GM23248 (cell line): ENCODE measurements at regions not wholly inside any gene's neighbourhood (a gene's known extent, or its start where the extent isn't known, plus 50 kb on each side); places are given as distances from the start of the nearest gene placed in this dataset.
A peak's percentile ranks its signal among the peaks of the same experiment; 100 is the strongest.

ENCODE experiments used
- DNase-seq: peaks from one replicate; pipeline ENCODE4 v3.0.0-alpha.2; 2015
- H2AFZ ChIP-seq: fragments of 200-600 bp; sonication (generic); 2 replicates; pipeline ENCODE4 v1.6.1; 2016; ENCODE audit warnings: antibody characterized with exemption
- H3F3A ChIP-seq: fragments of 200-600 bp; sonication (generic); 2 replicates; pipeline ENCODE4 v1.6.1; 2016; ENCODE audit warnings: mild to moderate bottlenecking, antibody characterized with exemption, mixed run types; ENCODE audit not compliant: insufficient read depth
- H3K27ac ChIP-seq: fragments of 200-600 bp; sonication (generic); 2 replicates; pipeline ENCODE4 v1.5.1; 2016; ENCODE audit warnings: mild to moderate bottlenecking
- H3K27me3 ChIP-seq: fragments of 200-600 bp; sonication (generic); replicated peaks from 2 replicates; pipeline ENCODE4 v1.6.1; 2016; ENCODE audit warnings: mild to moderate bottlenecking; ENCODE audit not compliant: insufficient read depth
- H3K36me3 ChIP-seq: fragments of 200-600 bp; sonication (generic); 2 replicates; pipeline ENCODE4 v1.6.1; 2016; ENCODE audit warnings: low read depth, mild to moderate bottlenecking
- H3K4me1 ChIP-seq: fragments of 200-600 bp; sonication (generic); 2 replicates; pipeline ENCODE4 v1.6.1; 2016; ENCODE audit warnings: mild to moderate bottlenecking; ENCODE audit not compliant: insufficient read depth
- H3K4me2 ChIP-seq: fragments of 200-600 bp; sonication (generic); one replicate; pipeline ENCODE4 v1.6.1; 2016; ENCODE audit warnings: mild to moderate bottlenecking; ENCODE audit not compliant: unreplicated experiment
- H3K4me3 ChIP-seq: fragments of 200-600 bp; sonication (generic); 2 replicates; pipeline ENCODE4 v1.5.1; 2016; ENCODE audit warnings: mild to moderate bottlenecking
- H3K79me2 ChIP-seq: fragments of 200-600 bp; sonication (generic); 2 replicates; pipeline ENCODE4 v1.6.1; 2016; ENCODE audit warnings: mild to moderate bottlenecking; ENCODE audit not compliant: insufficient read depth
- H3K9ac ChIP-seq: fragments of 200-600 bp; sonication (generic); 2 replicates; pipeline ENCODE4 v1.6.1; 2016; ENCODE audit warnings: mild to moderate bottlenecking
- H3K9me2 ChIP-seq: fragments of 200-600 bp; sonication (generic); 2 replicates; pipeline ENCODE4 v1.6.1; 2016; ENCODE audit warnings: mixed run types, mild to moderate bottlenecking, moderate library complexity; ENCODE audit not compliant: insufficient read depth
- H3K9me3 ChIP-seq: fragments of 200-600 bp; sonication (generic); one replicate; pipeline ENCODE4 v1.6.1; 2017; ENCODE audit warnings: low read depth
- H4K20me1 ChIP-seq: fragments of 200-600 bp; sonication (generic); 2 replicates; pipeline ENCODE4 v1.6.0; 2016; ENCODE audit not compliant: insufficient read depth
- EZH2 ChIP-seq: fragments of 200-600 bp; sonication (generic); IDR thresholded peaks from 2 replicates; pipeline ENCODE4 v1.6.1; 2018; ENCODE audit warnings: antibody characterized with exemption, mild to moderate bottlenecking; ENCODE audit not compliant: insufficient read depth, poor library complexity, severe bottlenecking
- EZH2phosphoT487 ChIP-seq: fragments of 200-600 bp; sonication (generic); IDR thresholded peaks from 2 replicates; pipeline ENCODE4 v1.6.1; 2018; ENCODE audit warnings: antibody characterized with exemption, moderate library complexity, mild to moderate bottlenecking, low read depth; ENCODE audit not compliant: insufficient read depth
- WGBS, 2 experiments: methylation state at CpG; one replicate each; pipeline ENCODE4 v1.1.6; 2015 to 2017; ENCODE audit warnings: low lambda C conversion rate in 2 of 2, low coverage in 1 of 2; ENCODE audit errors: missing lambda C conversion rate in 2 of 2; 5-methylcytosine and 5-hydroxymethylcytosine counted together
- in situ Hi-C: fragments of 300-500 bp; cut with MboI; formaldehyde crosslinking; loops from 2 replicates; pipeline ENCODE4 v1.15.0; 2020

GRCh38 chr1:14189381-14189780 is 409.1 kb upstream of the KAZN start:
- no peak overlapping the region for H3K27ac ChIP-seq
- no peak overlapping the region for H3K4me2 ChIP-seq
- no peaks in the 10 kb centered on the region for H4K20me1 ChIP-seq
- H3K36me3 ChIP-seq = no peaks in the 10 kb centered on the region
- H2AFZ ChIP-seq = no peak overlapping the region
- in situ Hi-C loops = no loop called here
- TF ChIP-seq EZH2phosphoT487 = no peak
- no peak for TF ChIP-seq EZH2
- no peaks in the 10 kb centered on the region for H3K9me3 ChIP-seq
- no peak overlapping the region for H3K4me3 ChIP-seq
- no peaks in the 10 kb centered on the region; the same call in 1 of the 2 replicates for H3K27me3 ChIP-seq
- H3K9ac ChIP-seq = no peak overlapping the region
- DNase-seq = no peak
- H3K9me2 ChIP-seq = no peaks in the 10 kb centered on the region
- no peaks in the 10 kb centered on the region for H3K79me2 ChIP-seq
- H3F3A ChIP-seq = no peaks in the 10 kb centered on the region
- WGBS, 2 experiments = 68 to 84% methylated on average over 4 of the region's 4 CpGs
- no peaks in the 10 kb centered on the region for H3K4me1 ChIP-seq

GRCh38 chr1:14190508-14190907 is 408.0 kb upstream of the KAZN start:
- TF ChIP-seq EZH2phosphoT487 (no peak), EZH2 (no peak)
- 26 to 50% methylated on average over 3 of the region's 3 CpGs for WGBS, 2 experiments
- Histone ChIP-seq H2AFZ (no peak overlapping the region), H3K9ac (no peak overlapping the region), H3K9me3 (no peaks in the 10 kb centered on the region), H3K36me3 (no peaks in the 10 kb centered on the region), H3K9me2 (no peaks in the 10 kb centered on the region), H4K20me1 (no peaks in the 10 kb centered on the region), H3K4me2 (no peak overlapping the region), H3K4me1 (no peaks in the 10 kb centered on the region), H3K79me2 (no peaks in the 10 kb centered on the region), H3F3A (no peaks in the 10 kb centered on the region), H3K27ac (no peak overlapping the region), H3K4me3 (no peak overlapping the region), H3K27me3 (no peaks in the 10 kb centered on the region)
- DNase-seq = peak; percentile 37
- in situ Hi-C loops = no loop called here

DNA sequence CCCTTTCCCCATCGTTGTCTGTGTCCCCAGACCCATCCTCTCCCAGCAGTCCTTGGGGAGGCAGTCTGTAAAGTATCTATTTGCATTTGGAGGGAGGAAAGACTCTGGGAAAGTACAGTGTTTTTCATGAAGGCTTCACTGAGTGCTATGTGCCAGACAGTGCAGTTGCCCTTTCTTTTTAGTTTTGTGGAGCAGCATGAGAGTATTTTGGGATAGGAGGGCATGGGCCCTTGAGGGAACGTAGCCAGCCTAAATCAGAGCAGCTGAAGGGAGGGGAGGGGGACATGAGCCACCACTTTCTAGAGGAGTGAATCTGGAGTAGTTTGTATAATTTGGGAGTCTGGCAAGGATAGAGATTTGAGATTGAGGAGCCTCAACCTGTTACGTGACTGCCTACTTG is 404.0 kb upstream of the KAZN start:
- Histone ChIP-seq H3K27me3 (no peaks in the 10 kb centered on the region), H3K36me3 (no peaks in the 10 kb centered on the region), H3K4me1 (no peaks in the 10 kb centered on the region), H3K4me3 (no peak overlapping the region), H3K4me2 (no peak overlapping the region), H2AFZ (no peak overlapping the region), H3K9me2 (no peaks in the 10 kb centered on the region), H3K9ac (no peak overlapping the region), H3F3A (no peaks in the 10 kb centered on the region), H4K20me1 (no peaks in the 10 kb centered on the region), H3K27ac (no peak overlapping the region), H3K9me3 (no peaks in the 10 kb centered on the region), H3K79me2 (no peaks in the 10 kb centered on the region)
- DNase-seq = no peak
- WGBS, 2 experiments = 40 to 42% methylated on average over 3 of the region's 3 CpGs
- in situ Hi-C loops = no loop called here
- TF ChIP-seq EZH2phosphoT487 (no peak), EZH2 (no peak)

GRCh38 chr1:14205066-14205465 is 393.4 kb upstream of the KAZN start:
- TF ChIP-seq EZH2 (no peak), EZH2phosphoT487 (no peak)
- Histone ChIP-seq H3K36me3 (no peaks in the 10 kb centered on the region), H4K20me1 (no peaks in the 10 kb centered on the region), H3K9me2 (no peaks in the 10 kb centered on the region), H3K4me1 (no peaks in the 10 kb centered on the region), H3K27me3 (peaks cover 4% of the 10 kb centered on the region), H3K27ac (no peak overlapping the region), H3F3A (no peaks in the 10 kb centered on the region), H2AFZ (no peak overlapping the region), H3K79me2 (no peaks in the 10 kb centered on the region), H3K4me3 (no peak overlapping the region), H3K9me3 (no peaks in the 10 kb centered on the region), H3K9ac (no peak overlapping the region), H3K4me2 (no peak overlapping the region)
- WGBS, 2 experiments = 83 to 94% methylated on average over 1 of the region's 1 CpG
- in situ Hi-C loops = no loop called here
- DNase-seq = no peak

DNA sequence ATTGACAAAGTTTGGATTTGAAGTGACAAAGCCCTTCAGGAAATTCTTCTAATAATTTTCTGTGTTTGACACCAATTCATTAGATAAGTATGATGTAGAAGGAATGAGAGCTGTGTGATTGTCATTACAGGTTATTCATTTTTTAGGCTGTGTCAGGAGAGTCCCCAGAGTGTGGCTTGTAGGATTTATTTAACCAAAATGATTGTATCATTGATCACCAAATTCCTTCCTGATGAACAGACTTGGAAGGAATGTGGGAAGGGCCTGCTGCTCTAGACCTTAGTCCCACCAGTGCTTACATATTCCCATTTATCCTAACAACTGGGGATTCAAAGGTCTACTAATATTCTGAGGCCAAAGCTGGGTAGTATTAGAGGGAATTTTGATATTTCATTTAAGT is 383.3 kb upstream of the KAZN start:
- H3K4me3 ChIP-seq = no peak overlapping the region
- H3K9me3 ChIP-seq = no peaks in the 10 kb centered on the region
- in situ Hi-C loops = no loop called here
- H3K4me1 ChIP-seq = no peaks in the 10 kb centered on the region
- no peaks in the 10 kb centered on the region for H3K79me2 ChIP-seq
- H2AFZ ChIP-seq = no peak overlapping the region
- H3K27me3 ChIP-seq = no peaks in the 10 kb centered on the region
- H3K4me2 ChIP-seq = no peak overlapping the region
- H3K36me3 ChIP-seq = no peaks in the 10 kb centered on the region
- no peak overlapping the region for H3K9ac ChIP-seq
- H3K9me2 ChIP-seq = no peaks in the 10 kb centered on the region
- H3K27ac ChIP-seq = no peak overlapping the region
- H4K20me1 ChIP-seq = no peaks in the 10 kb centered on the region
- no peaks in the 10 kb centered on the region for H3F3A ChIP-seq
- TF ChIP-seq EZH2phosphoT487 (no peak), EZH2 (no peak)
- DNase-seq = no peak
